Body of pancreas (tissue), 4 donors: ENCODE measurements at regions not wholly inside any gene's neighbourhood (a gene's known extent, or its start where the extent isn't known, plus 50 kb on each side); places are given as distances from the start of the nearest gene placed in this dataset.

Experiments
- POLR2A ChIP-seq, 3 donors: fragments of 450-650 bp; IDR thresholded peaks; one replicate each; pipeline ENCODE4 v1.6.1; 2016; ENCODE audit warnings: antibody characterized with exemption in 3 of 3, mild to moderate bottlenecking in 2 of 3
- TF ChIP-seq, protein P1 (sequence below), 7 experiments: fragments of 450-650 bp in 4 of 7; fragments of 200-600 bp in 3 of 7; sonication (generic) in 3 of 7; IDR thresholded peaks; one replicate each; pipeline ENCODE4 v1.5.1; 2016 to 2019; ENCODE audit warnings: antibody characterized with exemption in 7 of 7

DNA sequence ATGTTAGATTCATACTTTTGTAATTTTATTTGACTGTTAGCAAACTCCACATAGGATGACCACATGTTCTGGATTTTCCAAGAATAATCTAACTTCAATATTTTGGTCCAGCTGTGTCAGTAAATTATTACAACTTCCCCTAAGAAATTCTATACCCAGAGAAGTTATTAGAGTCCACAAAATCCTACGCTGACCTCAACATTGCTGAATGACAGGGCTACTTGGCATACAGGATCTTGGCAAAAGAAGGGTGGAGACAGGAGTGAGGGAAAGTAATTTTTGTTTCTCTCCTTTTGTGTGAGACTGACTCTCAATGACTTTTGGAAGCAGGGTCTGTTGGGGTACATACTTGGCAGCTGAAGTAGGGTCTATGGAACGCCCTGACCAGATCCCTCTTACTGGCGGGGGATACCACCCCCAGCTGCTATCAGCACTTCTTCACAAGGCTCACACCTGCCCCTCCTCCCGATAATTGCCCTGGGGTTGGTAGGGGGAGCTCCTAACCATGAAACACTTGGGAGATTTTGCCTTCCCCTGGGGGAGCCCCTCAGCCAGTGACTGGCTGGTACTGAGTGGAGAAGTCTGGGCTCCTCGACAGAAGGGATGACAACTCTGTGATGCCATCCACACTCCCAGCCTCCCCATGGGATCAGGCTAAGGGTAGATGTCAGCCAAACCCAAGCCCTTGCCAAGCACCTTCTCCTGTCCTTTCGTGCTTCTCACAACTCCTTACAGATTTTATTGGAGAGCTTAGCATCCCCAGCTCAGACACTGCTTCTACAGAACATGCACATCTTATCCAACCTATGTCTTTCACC lies 110.6 kb upstream of the FHL2 start:
- no peak for TF ChIP-seq POLR2A (IDR thresholded peaks at IDR 0.05)
- TF ChIP-seq, protein P1, sequence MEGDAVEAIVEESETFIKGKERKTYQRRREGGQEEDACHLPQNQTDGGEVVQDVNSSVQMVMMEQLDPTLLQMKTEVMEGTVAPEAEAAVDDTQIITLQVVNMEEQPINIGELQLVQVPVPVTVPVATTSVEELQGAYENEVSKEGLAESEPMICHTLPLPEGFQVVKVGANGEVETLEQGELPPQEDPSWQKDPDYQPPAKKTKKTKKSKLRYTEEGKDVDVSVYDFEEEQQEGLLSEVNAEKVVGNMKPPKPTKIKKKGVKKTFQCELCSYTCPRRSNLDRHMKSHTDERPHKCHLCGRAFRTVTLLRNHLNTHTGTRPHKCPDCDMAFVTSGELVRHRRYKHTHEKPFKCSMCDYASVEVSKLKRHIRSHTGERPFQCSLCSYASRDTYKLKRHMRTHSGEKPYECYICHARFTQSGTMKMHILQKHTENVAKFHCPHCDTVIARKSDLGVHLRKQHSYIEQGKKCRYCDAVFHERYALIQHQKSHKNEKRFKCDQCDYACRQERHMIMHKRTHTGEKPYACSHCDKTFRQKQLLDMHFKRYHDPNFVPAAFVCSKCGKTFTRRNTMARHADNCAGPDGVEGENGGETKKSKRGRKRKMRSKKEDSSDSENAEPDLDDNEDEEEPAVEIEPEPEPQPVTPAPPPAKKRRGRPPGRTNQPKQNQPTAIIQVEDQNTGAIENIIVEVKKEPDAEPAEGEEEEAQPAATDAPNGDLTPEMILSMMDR (IDR thresholded peaks at IDR 0.05) = no peak
